ENCODE measurements at regions not wholly inside any gene's neighbourhood (a gene's known extent, or its start where the extent isn't known, plus 50 kb on each side); places are given as distances from the start of the nearest gene placed in this dataset.

- TF ChIP-seq POLR2A (IDR thresholded peaks at IDR 0.05) (no peak), CTCF (IDR thresholded peaks at IDR 0.05) (no peak), EP300 (IDR thresholded peaks at IDR 0.05) (no peak)
Observed at GRCh38 chr7:18103436-18104218, 76.0 kb upstream of the PRPS1L1 start.

All from tibial nerve (tissue), 4 donors.